HUES6 (cell line): ENCODE measurements at regions not wholly inside any gene's neighbourhood (a gene's known extent, or its start where the extent isn't known, plus 50 kb on each side); places are given as distances from the start of the nearest gene placed in this dataset.

Experiments
- H3K27ac ChIP-seq: 2 replicates; pipeline ENCODE4 v1.7.0; 2013; ENCODE audit warnings: low read depth, mild to moderate bottlenecking, low read length, inconsistent platforms
- H3K27me3 ChIP-seq: 2 replicates; pipeline ENCODE4 v1.6.1; 2013; ENCODE audit warnings: low read length; ENCODE audit not compliant: control insufficient read depth, insufficient read depth
- H3K36me3 ChIP-seq: 2 replicates; pipeline ENCODE4 v1.6.1; 2013; ENCODE audit warnings: low read length; ENCODE audit not compliant: control insufficient read depth, insufficient read depth
- H3K4me1 ChIP-seq: 2 replicates; pipeline ENCODE4 v1.6.1; 2013; ENCODE audit warnings: low read length; ENCODE audit not compliant: control insufficient read depth, insufficient read depth
- H3K4me3 ChIP-seq: 2 replicates; pipeline ENCODE4 v1.5.1; 2013; ENCODE audit warnings: low read depth, low read length
- H3K9ac ChIP-seq: one replicate; pipeline ENCODE4 v1.6.1; 2013; ENCODE audit warnings: mild to moderate bottlenecking, low read length
- H3K9me3 ChIP-seq: 2 replicates; pipeline ENCODE4 v1.6.1; 2013; ENCODE audit warnings: low read depth, low read length; ENCODE audit not compliant: control insufficient read depth, insufficient read depth

- H3K4me3 ChIP-seq, result no peak overlapping the region
Observed at GRCh38 chr6:25013246-25013645, 77.5 kb upstream of the RIPOR2 start.

DNA sequence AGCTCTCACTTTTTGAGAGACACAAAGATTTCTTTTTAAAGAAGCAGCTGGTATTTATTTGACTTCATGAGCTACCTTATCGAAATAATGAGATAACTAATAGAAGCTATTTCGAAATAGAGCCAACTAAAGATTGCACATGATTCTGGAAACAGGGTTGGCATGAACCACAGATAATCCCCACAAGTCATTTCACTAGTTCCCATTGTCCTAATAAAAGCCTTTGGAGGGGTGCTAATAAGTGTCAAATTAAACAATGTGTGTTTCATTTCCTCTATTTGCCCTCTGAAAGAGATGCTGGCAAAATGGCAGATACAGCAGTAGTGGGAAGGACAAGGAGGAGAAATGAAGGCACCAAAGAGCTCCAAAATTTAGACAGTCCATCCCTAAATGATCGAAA lies 78.6 kb upstream of the RIPOR2 start:
- no peaks in the 10 kb centered on the region for H3K27me3 ChIP-seq
- H3K27ac ChIP-seq, result no peak overlapping the region
- peaks cover 11% of the 10 kb centered on the region for H3K4me1 ChIP-seq
- no peaks in the 10 kb centered on the region for H3K36me3 ChIP-seq
- no peaks in the 10 kb centered on the region for H3K9me3 ChIP-seq
- no peak overlapping the region for H3K4me3 ChIP-seq
- H3K9ac ChIP-seq, result no peak overlapping the region

More at GRCh38 chr6:25013246-25013645, 77.5 kb upstream of the RIPOR2 start:
- H3K27ac ChIP-seq, result no peak overlapping the region
- H3K4me1 ChIP-seq, result peaks cover 11% of the 10 kb centered on the region
- H3K36me3 ChIP-seq, result no peaks in the 10 kb centered on the region
- H3K27me3 ChIP-seq, result no peaks in the 10 kb centered on the region
- no peaks in the 10 kb centered on the region for H3K9me3 ChIP-seq
- H3K9ac ChIP-seq, result no peak overlapping the region

- Histone ChIP-seq H3K27ac (no peak overlapping the region), H3K9ac (no peak overlapping the region), H3K4me3 (no peak overlapping the region), H3K9me3 (no peaks in the 10 kb centered on the region), H3K4me1 (peaks cover 11% of the 10 kb centered on the region), H3K27me3 (no peaks in the 10 kb centered on the region), H3K36me3 (no peaks in the 10 kb centered on the region)
Observed at GRCh38 chr6:25014791-25015560, 79.2 kb upstream of the RIPOR2 start.

DNA sequence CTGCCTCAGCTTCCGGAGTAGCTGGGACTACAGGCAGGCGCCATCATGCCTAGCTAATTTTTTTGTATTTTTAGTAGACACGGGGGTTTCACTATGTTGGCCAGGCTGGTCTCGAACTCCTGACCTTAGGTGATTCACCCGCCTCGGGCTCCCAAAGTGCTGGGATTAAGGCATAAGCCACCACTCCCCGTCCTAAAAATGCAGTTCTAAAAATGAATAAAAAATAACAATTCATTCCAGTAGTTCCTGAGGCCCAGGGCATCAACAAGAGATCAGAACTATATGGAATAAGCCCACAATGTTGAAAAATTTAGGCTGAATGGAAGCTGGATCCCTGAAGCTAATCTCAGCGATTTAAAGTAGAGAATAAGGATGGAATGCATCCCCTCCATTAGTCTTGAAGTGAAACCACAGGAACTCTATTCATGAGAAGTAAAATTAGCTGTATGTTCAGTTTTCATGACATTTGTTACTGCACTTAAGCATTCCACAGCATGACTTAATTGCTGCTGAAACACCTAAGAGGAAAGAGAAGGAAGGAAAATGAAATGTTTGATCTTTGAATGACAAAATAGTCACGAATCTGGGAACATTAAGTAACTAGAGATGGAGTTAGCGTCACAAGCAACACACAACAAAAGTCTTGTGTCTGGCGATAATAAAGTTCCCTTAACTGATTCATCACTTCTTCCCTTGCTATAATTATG lies 80.4 kb upstream of the RIPOR2 start:
- H3K27ac ChIP-seq, result no peak overlapping the region
- no peak overlapping the region for H3K9ac ChIP-seq
- no peaks in the 10 kb centered on the region for H3K27me3 ChIP-seq
- H3K9me3 ChIP-seq, result no peaks in the 10 kb centered on the region
- H3K4me1 ChIP-seq, result peaks cover 11% of the 10 kb centered on the region
- H3K36me3 ChIP-seq, result no peaks in the 10 kb centered on the region
- H3K4me3 ChIP-seq, result no peak overlapping the region

GRCh38 chr6:25017486-25017885 lies 81.7 kb upstream of the RIPOR2 start:
- Histone ChIP-seq H3K9me3 (no peaks in the 10 kb centered on the region), H3K27ac (no peak overlapping the region), H3K27me3 (no peaks in the 10 kb centered on the region), H3K9ac (no peak overlapping the region), H3K4me1 (peaks cover 11% of the 10 kb centered on the region), H3K36me3 (no peaks in the 10 kb centered on the region), H3K4me3 (no peak overlapping the region)

DNA sequence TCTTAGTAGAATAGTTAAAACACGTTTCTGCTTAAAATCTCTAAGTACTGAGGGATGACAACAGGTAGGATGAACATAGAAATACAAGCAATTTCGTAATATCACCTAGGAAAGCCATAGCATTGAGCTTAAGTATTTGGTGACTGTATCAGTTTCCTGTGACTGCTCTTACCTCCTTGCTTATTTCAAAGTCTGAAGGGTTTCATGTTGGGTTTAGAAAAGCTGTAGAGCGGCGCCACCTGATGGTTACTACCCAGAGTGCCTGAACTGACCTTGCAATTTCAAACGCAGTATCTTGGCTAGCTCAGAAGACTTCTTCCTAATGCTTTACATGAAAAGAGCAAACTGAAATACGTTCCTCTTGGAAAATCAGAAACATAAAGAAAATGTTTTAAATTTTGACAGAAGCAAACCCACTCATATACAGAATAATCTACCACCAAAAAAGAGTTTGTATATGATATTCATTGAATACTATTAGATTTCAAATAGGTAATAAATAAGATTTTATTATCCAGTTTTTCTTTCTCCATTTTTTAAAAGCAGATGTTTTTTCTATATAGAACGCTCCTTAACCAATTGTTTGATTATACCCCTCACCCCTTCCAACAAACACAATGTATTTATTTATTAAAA lies 82.3 kb upstream of the RIPOR2 start:
- Histone ChIP-seq H3K9ac (no peak overlapping the region), H3K27ac (no peak overlapping the region), H3K36me3 (no peaks in the 10 kb centered on the region), H3K27me3 (no peaks in the 10 kb centered on the region), H3K9me3 (no peaks in the 10 kb centered on the region), H3K4me1 (peaks cover 11% of the 10 kb centered on the region), H3K4me3 (no peak overlapping the region)

DNA sequence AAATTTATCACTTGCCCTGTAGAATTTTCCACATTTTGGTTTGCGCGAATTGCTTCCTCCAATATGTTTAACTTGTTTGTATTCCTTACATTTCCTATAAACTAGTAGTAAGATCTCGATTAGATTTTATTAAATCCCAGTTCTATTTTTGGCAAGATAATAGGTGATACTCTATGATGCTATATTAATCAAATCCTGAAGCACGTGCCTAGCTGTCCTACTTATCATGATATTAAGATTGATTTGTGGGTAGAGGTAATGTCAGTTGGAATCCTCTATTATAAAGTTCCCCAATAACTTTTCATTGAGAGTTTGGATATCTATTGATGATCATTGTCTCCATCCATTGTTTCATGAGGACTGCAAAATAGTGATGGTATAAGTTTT lies 82.8 kb upstream of the RIPOR2 start:
- Histone ChIP-seq H3K36me3 (no peaks in the 10 kb centered on the region), H3K4me1 (peaks cover 11% of the 10 kb centered on the region), H3K27me3 (no peaks in the 10 kb centered on the region)

GRCh38 chr6:25022140-25022553 lies 86.4 kb upstream of the RIPOR2 start:
- no peak overlapping the region for H3K4me3 ChIP-seq
- peaks cover 13% of the 10 kb centered on the region for H3K4me1 ChIP-seq
- no peak overlapping the region for H3K27ac ChIP-seq
- no peaks in the 10 kb centered on the region for H3K27me3 ChIP-seq
- no peaks in the 10 kb centered on the region for H3K36me3 ChIP-seq
- no peaks in the 10 kb centered on the region for H3K9me3 ChIP-seq
- H3K9ac ChIP-seq, result no peak overlapping the region

More for the DNA sequence above, 82.8 kb upstream of the RIPOR2 start:
- Histone ChIP-seq H3K9ac (no peak overlapping the region), H3K27ac (no peak overlapping the region), H3K4me3 (no peak overlapping the region), H3K9me3 (no peaks in the 10 kb centered on the region)

- Histone ChIP-seq H3K9ac (no peak overlapping the region), H3K27me3 (no peaks in the 10 kb centered on the region), H3K27ac (no peak overlapping the region), H3K36me3 (no peaks in the 10 kb centered on the region), H3K9me3 (no peaks in the 10 kb centered on the region), H3K4me3 (no peak overlapping the region), H3K4me1 (peaks cover 7% of the 10 kb centered on the region; the same call in 1 of the 2 replicates)
Observed at GRCh38 chr6:25023781-25024180, 88.0 kb upstream of the RIPOR2 start.

DNA sequence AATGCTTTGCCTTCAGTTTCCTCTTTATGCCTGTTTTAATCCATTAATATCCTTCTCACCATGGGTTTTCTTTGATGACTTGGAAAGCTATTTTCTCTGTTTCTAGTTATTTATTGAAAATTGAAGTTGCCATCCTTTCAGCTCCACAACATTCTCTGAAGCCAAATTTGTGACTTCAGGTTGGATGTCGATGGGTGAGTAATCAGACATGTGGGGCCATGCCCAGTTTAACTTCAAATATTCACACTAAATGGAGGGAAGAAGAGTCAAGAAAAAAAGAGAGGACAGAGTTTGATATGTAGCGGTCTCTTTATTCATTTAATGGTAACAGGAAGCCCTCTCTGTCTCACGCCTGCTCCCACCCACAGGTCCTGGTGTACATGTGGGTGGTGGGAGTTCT lies 89.1 kb upstream of the RIPOR2 start:
- Histone ChIP-seq H3K27ac (no peak overlapping the region), H3K9me3 (no peaks in the 10 kb centered on the region)

More for the DNA sequence above, 89.1 kb upstream of the RIPOR2 start:
- no peak overlapping the region for H3K4me3 ChIP-seq
- no peaks in the 10 kb centered on the region for H3K36me3 ChIP-seq
- no peaks in the 10 kb centered on the region for H3K27me3 ChIP-seq
- no peak overlapping the region for H3K9ac ChIP-seq
- peaks cover 7% of the 10 kb centered on the region; the same call in 1 of the 2 replicates for H3K4me1 ChIP-seq
